K562 (cell line): ENCODE measurements at regions not wholly inside any gene's neighbourhood (a gene's known extent, or its start where the extent isn't known, plus 50 kb on each side); places are given as distances from the start of the nearest gene placed in this dataset.

Source experiments
- C11orf30 ChIP-seq: fragments of 450-650 bp; IDR thresholded peaks from 2 replicates; pipeline ENCODE4 v1.6.1; 2016; ENCODE audit warnings: low read depth, mild to moderate bottlenecking
- CTCF ChIP-seq, 3 experiments: IDR thresholded peaks in 2 of 3; conservative IDR thresholded peaks in 1 of 3; 2 replicates each; pipeline ENCODE4 v1.5.1; 2011 to 2012; ENCODE audit warnings: low read length in 3 of 3, mild to moderate bottlenecking in 3 of 3, control low read depth in 2 of 3, improper control_type of control experiment in 1 of 3, inconsistent platforms in 1 of 3, low read depth in 1 of 3, mixed read lengths in 1 of 3, moderate library complexity in 1 of 3; ENCODE audit not compliant: insufficient read depth in 2 of 3
- POLR2B ChIP-seq: fragments of 450-650 bp; IDR thresholded peaks from 2 replicates; pipeline ENCODE4 v1.6.1; 2018; ENCODE audit warnings: low read depth; ENCODE audit not compliant: partially characterized antibody
- RAD21 ChIP-seq, 2 experiments: fragments of 250-450 bp in 1 of 2; fragments of 450-650 bp in 1 of 2; sonication (Bioruptor Pico) in 1 of 2; formaldehyde crosslinking in 1 of 2; IDR thresholded peaks in 1 of 2; conservative IDR thresholded peaks in 1 of 2; 2 replicates each; pipeline versions ENCODE4 v1.4.0 to v1.8.0; 2020 to 2022; ENCODE audit warnings: mild to moderate bottlenecking in 2 of 2, moderate library complexity in 1 of 2
- ZNF232 ChIP-seq: sonication (generic); formaldehyde crosslinking; IDR thresholded peaks from 2 replicates; pipeline ENCODE4 v1.8.0; 2022; ENCODE audit warnings: mild to moderate bottlenecking, missing genetic modification reagents
- ZNF316 ChIP-seq: fragments of 450-650 bp; IDR thresholded peaks from 2 replicates; pipeline ENCODE4 v1.6.1; 2016
- TF ChIP-seq, protein P1 (sequence below), 2 experiments: fragments of 450-650 bp; formaldehyde crosslinking in 1 of 2; IDR thresholded peaks; 2 replicates each; pipeline versions ENCODE4 v1.4.0 to v1.6.1; 2014 to 2020; ENCODE audit warnings: mild to moderate bottlenecking in 2 of 2, borderline replicate concordance in 1 of 2, low read depth in 1 of 2
- TF ChIP-seq, protein P2 (sequence below): fragments of 450-650 bp; formaldehyde crosslinking; IDR thresholded peaks from 2 replicates; pipeline ENCODE4 v1.4.0; 2020; ENCODE audit warnings: mild to moderate bottlenecking, moderate library complexity

- TF ChIP-seq POLR2B (peak; percentile 1), RAD21 (CRISPR knock-in tag; conservative IDR thresholded peaks at IDR 0.05 in 1 of 2, IDR thresholded peaks at IDR 0.05 in 1 of 2) (peak; percentile 39 to 48; a peak in 3 of 4 replicates), ZNF232 (CRISPR knock-in tag) (no peak), ZNF316 (peak; percentile 92), CTCF (IDR thresholded peaks at IDR 0.05 in 2 of 3, conservative IDR thresholded peaks at IDR 0.05 in 1 of 3; ENCODE audit: insufficient read depth in 2 of 3, low read depth in 1 of 3, low read length in 3 of 3) (peak in 2 of 3 experiments; percentile 28 to 76; a peak in 3 of 6 replicates), C11orf30 (peak; percentile 81)
- TF ChIP-seq, protein P1, sequence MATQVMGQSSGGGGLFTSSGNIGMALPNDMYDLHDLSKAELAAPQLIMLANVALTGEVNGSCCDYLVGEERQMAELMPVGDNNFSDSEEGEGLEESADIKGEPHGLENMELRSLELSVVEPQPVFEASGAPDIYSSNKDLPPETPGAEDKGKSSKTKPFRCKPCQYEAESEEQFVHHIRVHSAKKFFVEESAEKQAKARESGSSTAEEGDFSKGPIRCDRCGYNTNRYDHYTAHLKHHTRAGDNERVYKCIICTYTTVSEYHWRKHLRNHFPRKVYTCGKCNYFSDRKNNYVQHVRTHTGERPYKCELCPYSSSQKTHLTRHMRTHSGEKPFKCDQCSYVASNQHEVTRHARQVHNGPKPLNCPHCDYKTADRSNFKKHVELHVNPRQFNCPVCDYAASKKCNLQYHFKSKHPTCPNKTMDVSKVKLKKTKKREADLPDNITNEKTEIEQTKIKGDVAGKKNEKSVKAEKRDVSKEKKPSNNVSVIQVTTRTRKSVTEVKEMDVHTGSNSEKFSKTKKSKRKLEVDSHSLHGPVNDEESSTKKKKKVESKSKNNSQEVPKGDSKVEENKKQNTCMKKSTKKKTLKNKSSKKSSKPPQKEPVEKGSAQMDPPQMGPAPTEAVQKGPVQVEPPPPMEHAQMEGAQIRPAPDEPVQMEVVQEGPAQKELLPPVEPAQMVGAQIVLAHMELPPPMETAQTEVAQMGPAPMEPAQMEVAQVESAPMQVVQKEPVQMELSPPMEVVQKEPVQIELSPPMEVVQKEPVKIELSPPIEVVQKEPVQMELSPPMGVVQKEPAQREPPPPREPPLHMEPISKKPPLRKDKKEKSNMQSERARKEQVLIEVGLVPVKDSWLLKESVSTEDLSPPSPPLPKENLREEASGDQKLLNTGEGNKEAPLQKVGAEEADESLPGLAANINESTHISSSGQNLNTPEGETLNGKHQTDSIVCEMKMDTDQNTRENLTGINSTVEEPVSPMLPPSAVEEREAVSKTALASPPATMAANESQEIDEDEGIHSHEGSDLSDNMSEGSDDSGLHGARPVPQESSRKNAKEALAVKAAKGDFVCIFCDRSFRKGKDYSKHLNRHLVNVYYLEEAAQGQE (IDR thresholded peaks at IDR 0.05; ENCODE audit: borderline replicate concordance), result peak; percentile 22; the same call in 1 of the 2 replicates
- TF ChIP-seq, protein P1 (CRISPR knock-in tag; IDR thresholded peaks at IDR 0.05; ENCODE audit: low read depth), result no peak
- TF ChIP-seq, protein P2, sequence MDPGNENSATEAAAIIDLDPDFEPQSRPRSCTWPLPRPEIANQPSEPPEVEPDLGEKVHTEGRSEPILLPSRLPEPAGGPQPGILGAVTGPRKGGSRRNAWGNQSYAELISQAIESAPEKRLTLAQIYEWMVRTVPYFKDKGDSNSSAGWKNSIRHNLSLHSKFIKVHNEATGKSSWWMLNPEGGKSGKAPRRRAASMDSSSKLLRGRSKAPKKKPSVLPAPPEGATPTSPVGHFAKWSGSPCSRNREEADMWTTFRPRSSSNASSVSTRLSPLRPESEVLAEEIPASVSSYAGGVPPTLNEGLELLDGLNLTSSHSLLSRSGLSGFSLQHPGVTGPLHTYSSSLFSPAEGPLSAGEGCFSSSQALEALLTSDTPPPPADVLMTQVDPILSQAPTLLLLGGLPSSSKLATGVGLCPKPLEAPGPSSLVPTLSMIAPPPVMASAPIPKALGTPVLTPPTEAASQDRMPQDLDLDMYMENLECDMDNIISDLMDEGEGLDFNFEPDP, result no peak
- TF ChIP-seq, all 486 proteins: peak for 11
Observed at GRCh38 chr1:219990782-219991510, 55.4 kb downstream of the EPRS1 start (continued).
